ENCODE measurements at regions not wholly inside any gene's neighbourhood (a gene's known extent, or its start where the extent isn't known, plus 50 kb on each side); places are given as distances from the start of the nearest gene placed in this dataset.

GRCh38 chr12:94813314-94813713 lies 163.0 kb upstream of the TMCC3 start:
- DNase-seq, result no peak

DNA sequence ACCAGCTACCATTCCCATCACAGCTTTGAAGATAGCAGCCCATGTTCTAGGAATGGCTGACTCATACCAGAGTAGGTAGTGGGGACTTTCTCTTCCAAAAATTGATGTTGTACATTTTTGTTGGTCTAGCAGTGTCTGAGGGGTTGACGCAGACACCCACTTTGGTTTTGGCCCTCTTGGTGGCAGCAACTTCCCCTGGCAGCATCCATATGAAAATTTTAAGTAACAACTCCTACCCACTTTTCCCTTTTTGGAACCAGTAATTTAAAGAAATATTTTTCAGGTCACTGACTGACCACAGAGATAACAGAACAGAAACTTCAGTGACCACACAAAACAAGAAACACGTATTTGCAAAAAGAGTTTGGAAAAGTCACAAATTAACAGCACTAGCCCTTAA lies 162.0 kb upstream of the TMCC3 start:
- DNase-seq, result no peak

GRCh38 chr12:94811611-94812010 lies 161.3 kb upstream of the TMCC3 start:
- DNase-seq, result no peak

DNA sequence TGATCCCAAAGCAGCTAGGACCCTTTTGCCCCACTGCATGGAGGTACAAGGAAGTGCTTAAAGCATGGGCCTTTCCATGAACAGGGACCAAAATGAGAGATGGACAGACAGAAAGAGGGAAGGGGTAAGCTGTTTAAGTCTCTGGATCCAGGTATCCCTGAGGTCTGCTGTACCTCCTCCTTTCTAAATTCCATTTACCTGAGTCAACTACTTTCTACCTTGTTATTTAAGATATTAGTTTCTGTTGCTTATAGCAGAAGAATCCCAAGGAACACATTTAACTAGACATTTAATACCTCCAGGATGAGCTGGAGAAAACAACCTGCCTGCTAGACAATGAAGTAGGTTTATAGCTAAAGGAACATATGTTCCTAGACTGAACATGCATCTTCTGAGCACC lies 157.6 kb upstream of the TMCC3 start:
- no peak for DNase-seq

- DNase-seq, result no peak
These were observed 156.3 kb upstream of the TMCC3 start for GRCh38 chr12:94806617-94807016.

DNA sequence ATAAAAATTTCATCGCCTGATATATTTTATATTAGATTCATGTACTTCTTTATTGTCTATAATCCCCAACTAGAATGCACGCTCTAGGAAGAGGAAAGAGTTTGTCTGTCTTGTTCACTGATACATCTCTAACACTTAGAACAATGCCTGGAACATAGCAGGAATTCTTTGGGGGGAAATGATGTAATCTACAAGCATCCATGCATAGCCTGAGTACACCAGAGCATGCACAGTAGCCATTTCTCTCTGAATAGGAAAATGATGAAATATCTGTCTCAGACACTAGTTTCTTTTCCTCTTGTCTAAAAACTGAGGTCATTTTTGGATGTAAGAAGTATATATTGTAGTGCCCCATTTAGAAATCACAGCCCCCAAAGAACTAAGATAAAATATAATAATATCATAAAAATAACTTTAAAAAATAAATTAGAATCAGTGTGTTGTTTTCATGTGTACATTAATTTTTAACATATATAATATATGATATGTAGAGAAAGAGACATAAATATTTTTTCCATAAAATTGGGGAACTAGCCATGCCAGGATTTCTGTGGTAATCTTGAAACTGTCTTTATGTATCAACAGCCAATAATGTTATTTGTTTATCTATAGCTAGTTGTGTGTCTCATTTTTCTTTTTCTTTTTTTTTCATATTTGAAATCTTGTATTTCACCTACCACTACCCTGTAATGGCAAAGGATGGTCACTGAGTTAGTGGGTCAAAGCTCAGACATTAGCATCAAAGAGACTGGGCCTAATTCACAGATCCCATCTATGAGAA lies 155.6 kb upstream of the TMCC3 start:
- DNase-seq, result no peak

GRCh38 chr12:94803939-94804338 lies 153.6 kb upstream of the TMCC3 start:
- no peak for DNase-seq

GRCh38 chr12:94802796-94803195 lies 152.4 kb upstream of the TMCC3 start:
- no peak for DNase-seq

DNA sequence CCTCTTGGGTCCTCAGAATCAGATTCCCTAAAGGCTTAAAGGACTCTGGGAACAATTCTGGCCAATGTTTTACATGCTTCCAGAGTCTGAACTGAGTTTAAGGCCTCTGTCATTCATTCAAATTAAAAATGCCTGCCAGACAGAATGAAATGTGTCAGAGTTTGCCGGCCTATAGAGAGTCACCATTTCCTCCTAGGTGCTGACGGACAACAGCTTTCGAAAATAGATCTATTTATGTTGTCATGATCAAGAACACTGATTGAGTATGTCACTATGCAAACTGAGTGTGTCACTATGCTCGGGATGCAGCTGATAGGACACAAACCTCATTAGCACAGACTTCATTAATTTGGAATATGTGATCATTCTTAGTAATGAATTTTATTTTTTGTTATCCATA lies 151.4 kb upstream of the TMCC3 start:
- no peak for DNase-seq

GRCh38 chr12:94799136-94799535 lies 148.8 kb upstream of the TMCC3 start:
- DNase-seq, result no peak

- DNase-seq, result no peak
These were observed 147.8 kb upstream of the TMCC3 start for GRCh38 chr12:94798113-94798512.

- no peak for DNase-seq
These were observed 145.2 kb upstream of the TMCC3 start for GRCh38 chr12:94795520-94795919.

GRCh38 chr12:94795044-94795443 lies 144.7 kb upstream of the TMCC3 start:
- no peak for DNase-seq

- no peak for DNase-seq
These were observed 142.8 kb upstream of the TMCC3 start for GRCh38 chr12:94793191-94793595.

DNA sequence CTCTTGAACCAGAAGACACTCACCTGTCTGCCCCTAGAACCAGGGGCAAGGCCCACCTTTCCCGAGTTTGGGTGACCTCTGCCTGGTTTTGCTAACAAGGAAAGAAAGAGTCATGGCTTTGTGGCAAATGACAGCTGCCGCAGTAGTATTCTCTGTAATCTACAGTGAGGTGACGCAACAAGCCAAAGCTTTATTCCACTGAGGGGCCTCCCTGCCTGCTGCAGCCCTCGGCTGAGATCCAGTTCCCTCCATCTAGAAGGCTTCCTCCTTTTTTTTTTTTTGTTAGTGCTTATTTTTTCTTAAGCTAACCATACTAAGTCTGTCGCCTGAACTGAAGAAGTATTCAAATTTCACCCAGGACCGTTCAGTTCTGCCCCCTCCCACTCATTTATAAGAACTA lies 142.3 kb upstream of the TMCC3 start:
- no peak for DNase-seq

DNA sequence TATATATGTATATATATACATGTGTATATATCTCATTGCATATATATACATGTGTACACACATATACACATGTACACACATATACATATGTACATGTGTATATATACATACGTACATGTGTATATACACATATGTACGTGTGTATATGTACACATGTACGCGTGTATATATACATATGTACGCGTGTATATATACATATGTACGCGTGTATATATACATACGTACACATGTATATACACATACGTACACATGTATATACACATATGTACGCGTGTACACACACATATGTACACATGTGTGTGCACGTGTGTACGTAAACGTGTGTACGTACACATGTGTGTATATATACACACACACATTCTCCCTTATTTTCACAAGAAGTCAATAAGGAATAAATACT lies 141.6 kb upstream of the TMCC3 start:
- no peak for DNase-seq

- no peak for DNase-seq
These were observed 140.5 kb upstream of the TMCC3 start for GRCh38 chr12:94790825-94791224.

DNA sequence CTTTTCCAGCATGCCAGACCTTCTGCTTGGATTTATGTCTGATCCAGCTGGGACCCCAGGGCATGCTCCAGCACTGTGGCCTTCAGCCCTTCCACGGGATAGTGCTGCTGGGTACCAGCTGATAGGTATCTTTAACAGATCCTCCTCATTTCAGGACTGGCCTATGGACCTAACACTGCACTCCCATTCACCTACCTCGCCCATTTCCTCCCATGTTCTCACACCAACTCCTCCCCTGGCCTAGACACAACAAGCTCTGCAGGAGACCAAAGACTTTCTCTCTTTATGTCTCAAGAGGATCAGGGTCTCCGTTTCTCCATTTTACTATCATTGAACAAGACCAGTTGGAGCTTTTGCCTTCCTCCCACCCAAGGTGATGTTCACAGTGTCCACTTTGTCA lies 140.0 kb upstream of the TMCC3 start:
- DNase-seq, result no peak

DNA sequence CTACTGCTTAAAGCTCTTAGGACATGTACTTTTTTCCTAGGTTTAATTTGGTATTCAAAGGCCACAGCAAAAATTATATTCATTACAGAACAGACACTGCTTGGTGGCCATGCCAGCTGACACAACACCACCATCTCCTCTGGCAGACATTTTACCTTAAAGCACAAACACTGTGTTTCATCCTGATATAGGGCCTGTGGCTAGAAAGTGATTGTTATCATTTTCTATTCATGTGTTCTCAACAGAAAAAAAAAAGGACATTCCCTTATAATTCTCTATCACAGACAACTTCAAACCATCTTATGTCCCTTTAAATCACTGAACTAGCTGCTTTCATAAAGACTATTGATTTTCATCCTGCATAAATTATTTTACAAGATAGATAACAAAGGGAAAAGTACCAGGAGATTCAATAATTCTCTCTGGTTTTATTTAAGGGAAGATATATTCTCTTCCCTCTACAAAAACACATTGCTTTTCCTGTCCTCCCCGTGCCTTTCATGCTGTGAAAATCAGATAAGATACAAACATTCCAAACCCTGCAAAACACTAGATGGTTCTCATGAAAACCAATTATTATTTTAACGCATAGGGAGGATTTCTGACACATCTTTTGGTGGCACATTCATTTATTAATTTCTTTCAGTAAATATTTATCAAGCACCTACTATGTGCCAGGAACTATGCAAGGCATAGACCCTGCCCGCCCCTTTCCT lies 139.3 kb upstream of the TMCC3 start:
- no peak for DNase-seq

DNA sequence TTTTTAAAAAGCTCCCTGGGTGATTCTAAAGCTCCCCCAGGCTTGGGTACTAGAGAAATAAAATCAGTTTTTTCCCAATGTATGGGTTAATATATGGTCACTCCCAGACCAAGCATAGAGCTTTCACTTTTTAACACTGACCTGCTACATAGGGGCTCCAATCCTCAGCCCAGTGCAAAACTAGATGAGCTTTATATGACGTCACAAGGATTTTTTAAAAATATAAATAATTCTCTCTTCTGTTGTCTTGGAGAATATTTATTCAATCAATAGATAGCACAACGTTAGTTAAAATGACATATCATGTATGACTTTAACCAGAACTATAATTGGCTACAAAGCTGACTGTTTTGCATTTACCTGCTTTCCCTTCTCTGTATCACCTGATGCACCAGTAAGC lies 137.9 kb upstream of the TMCC3 start:
- no peak for DNase-seq

- DNase-seq, result no peak
These were observed 136.5 kb upstream of the TMCC3 start for GRCh38 chr12:94786906-94787305.

- DNase-seq, result no peak
These were observed 133.5 kb upstream of the TMCC3 start for GRCh38 chr12:94783862-94784261.

- no peak for DNase-seq
These were observed 133.0 kb upstream of the TMCC3 start for GRCh38 chr12:94783343-94783742.

DNA sequence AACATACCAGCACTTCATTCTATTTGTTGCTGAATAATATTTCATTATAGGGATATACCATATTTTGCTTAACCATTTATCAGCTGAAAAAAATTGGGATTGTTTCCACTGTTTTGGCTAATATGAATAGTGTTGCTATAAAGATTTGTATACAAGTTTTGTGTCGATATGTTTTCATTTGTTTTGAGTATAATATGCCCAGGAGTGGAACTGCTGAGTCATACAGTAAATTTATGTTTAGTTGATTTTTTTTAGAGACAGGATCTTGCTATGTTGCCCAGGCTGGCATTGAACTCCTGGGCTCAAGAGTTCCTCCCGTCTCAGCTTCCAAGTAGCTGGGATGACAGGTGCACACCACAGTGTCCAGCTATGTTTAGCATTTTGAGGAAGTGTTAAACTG lies 131.5 kb upstream of the TMCC3 start:
- no peak for DNase-seq

- DNase-seq, result no peak
These were observed 129.1 kb upstream of the TMCC3 start for GRCh38 chr12:94779485-94779884.

Data from stimulated activated CD4-positive, alpha-beta T cell treated with anti-CD3 and anti-CD28 coated beads, Interleukin-4, amount 100 ng/mL, for 24 hours (primary cell).